ENCODE measurements at regions not wholly inside any gene's neighbourhood (a gene's known extent, or its start where the extent isn't known, plus 50 kb on each side); places are given as distances from the start of the nearest gene placed in this dataset.

GRCh38 chr2:7226501-7226900 lies 309.3 kb downstream of the RNF144A start:
- no peak for DNase-seq

GRCh38 chr2:7233126-7233525 lies 315.9 kb downstream of the RNF144A start:
- no peak for DNase-seq

GRCh38 chr2:7237466-7237865 lies 320.3 kb downstream of the RNF144A start:
- no peak for DNase-seq

- DNase-seq = no peak
These were observed 321.9 kb downstream of the RNF144A start for GRCh38 chr2:7239078-7239477.

- DNase-seq = peak; percentile 13
These were observed 324.0 kb downstream of the RNF144A start for GRCh38 chr2:7241041-7241745.

GRCh38 chr2:7242189-7242867 lies 325.1 kb downstream of the RNF144A start:
- peak; percentile 86 for DNase-seq

- DNase-seq = peak; percentile 85
These were observed 326.1 kb downstream of the RNF144A start for GRCh38 chr2:7243276-7243675.

GRCh38 chr2:7256377-7256776 lies 339.2 kb downstream of the RNF144A start:
- DNase-seq = no peak

GRCh38 chr2:7262727-7263126 lies 345.5 kb downstream of the RNF144A start:
- no peak for DNase-seq

- DNase-seq = no peak
These were observed 347.6 kb downstream of the RNF144A start for GRCh38 chr2:7264791-7265190.

- no peak for DNase-seq
These were observed 348.1 kb downstream of the RNF144A start for GRCh38 chr2:7265286-7265685.

- DNase-seq = no peak
These were observed 352.0 kb downstream of the RNF144A start for GRCh38 chr2:7269106-7269643.

GRCh38 chr2:7270011-7270431 lies 352.8 kb downstream of the RNF144A start:
- no peak for DNase-seq

GRCh38 chr2:7272210-7272609 lies 355.0 kb downstream of the RNF144A start:
- DNase-seq = peak; percentile 69

GRCh38 chr2:7278984-7279383 lies 361.8 kb downstream of the RNF144A start:
- DNase-seq = no peak

- no peak for DNase-seq
These were observed 362.3 kb downstream of the RNF144A start for GRCh38 chr2:7279421-7279949.

GRCh38 chr2:7280790-7281189 lies 363.6 kb downstream of the RNF144A start:
- DNase-seq = no peak

- no peak for DNase-seq
These were observed 364.3 kb downstream of the RNF144A start for GRCh38 chr2:7281231-7282201.

GRCh38 chr2:7286120-7286519 lies 368.9 kb downstream of the RNF144A start:
- no peak for DNase-seq

- DNase-seq = no peak
These were observed 371.3 kb downstream of the RNF144A start for GRCh38 chr2:7288484-7288883.

GRCh38 chr2:7289697-7290096 lies 372.5 kb downstream of the RNF144A start:
- DNase-seq = no peak

- peak; percentile 1 for DNase-seq
These were observed 375.0 kb downstream of the RNF144A start for GRCh38 chr2:7292154-7292691.

GRCh38 chr2:7309582-7309981 lies 392.4 kb downstream of the RNF144A start:
- DNase-seq = no peak
